ENCODE measurements at regions not wholly inside any gene's neighbourhood (a gene's known extent, or its start where the extent isn't known, plus 50 kb on each side); places are given as distances from the start of the nearest gene placed in this dataset.

GRCh38 chr5:28558196-28558595 lies 1519.8 kb upstream of the CDH9 start:
- no peak for TF ChIP-seq POLR2A (IDR thresholded peaks at IDR 0.05; ENCODE audit: extremely low read depth, insufficient read length)
- TF ChIP-seq CTCF (IDR thresholded peaks at IDR 0.05; ENCODE audit: low read depth, low read length): no peak
- TF ChIP-seq MYC (IDR thresholded peaks at IDR 0.05; ENCODE audit: low read depth, low read length): no peak
- no peak for TF ChIP-seq MAX (IDR thresholded peaks at IDR 0.05; ENCODE audit: low read depth, low read length)
- no peak for DNase-seq (ENCODE audit: low read depth)
- no peak overlapping the region for H3K4me3 ChIP-seq (ENCODE audit: low read depth, low read length)

- no peak overlapping the region for H3K4me3 ChIP-seq (ENCODE audit: low read depth, low read length)
- no peak for DNase-seq (ENCODE audit: low read depth)
- TF ChIP-seq POLR2A (IDR thresholded peaks at IDR 0.05; ENCODE audit: extremely low read depth, insufficient read length): no peak
- TF ChIP-seq CTCF (IDR thresholded peaks at IDR 0.05; ENCODE audit: low read depth, low read length): no peak
- no peak for TF ChIP-seq MYC (IDR thresholded peaks at IDR 0.05; ENCODE audit: low read depth, low read length)
- no peak for TF ChIP-seq MAX (IDR thresholded peaks at IDR 0.05; ENCODE audit: low read depth, low read length)
Measured at GRCh38 chr5:28557114-28557513, 1518.7 kb upstream of the CDH9 start.

- no peak for DNase-seq (ENCODE audit: low read depth)
- H3K4me3 ChIP-seq (ENCODE audit: low read depth, low read length): no peak overlapping the region
- no peak for TF ChIP-seq MAX (IDR thresholded peaks at IDR 0.05; ENCODE audit: low read depth, low read length)
- no peak for TF ChIP-seq POLR2A (IDR thresholded peaks at IDR 0.05; ENCODE audit: extremely low read depth, insufficient read length)
Measured at GRCh38 chr5:28549588-28549987, 1511.2 kb upstream of the CDH9 start.

GRCh38 chr5:28548856-28549255 lies 1510.5 kb upstream of the CDH9 start:
- no peak overlapping the region for H3K4me3 ChIP-seq (ENCODE audit: low read depth, low read length)
- TF ChIP-seq MAX (IDR thresholded peaks at IDR 0.05; ENCODE audit: low read depth, low read length): no peak
- TF ChIP-seq MYC (IDR thresholded peaks at IDR 0.05; ENCODE audit: low read depth, low read length): no peak
- TF ChIP-seq CTCF (IDR thresholded peaks at IDR 0.05; ENCODE audit: low read depth, low read length): no peak
- no peak for TF ChIP-seq POLR2A (IDR thresholded peaks at IDR 0.05; ENCODE audit: extremely low read depth, insufficient read length)
- no peak for DNase-seq (ENCODE audit: low read depth)

- no peak overlapping the region for H3K4me3 ChIP-seq (ENCODE audit: low read depth, low read length)
- no peak for DNase-seq (ENCODE audit: low read depth)
- TF ChIP-seq MAX (IDR thresholded peaks at IDR 0.05; ENCODE audit: low read depth, low read length) (no peak), MYC (IDR thresholded peaks at IDR 0.05; ENCODE audit: low read depth, low read length) (no peak), POLR2A (IDR thresholded peaks at IDR 0.05; ENCODE audit: extremely low read depth, insufficient read length) (no peak), CTCF (IDR thresholded peaks at IDR 0.05; ENCODE audit: low read depth, low read length) (no peak)
Measured at GRCh38 chr5:28544501-28544900, 1506.1 kb upstream of the CDH9 start.

GRCh38 chr5:28543473-28544098 lies 1505.2 kb upstream of the CDH9 start:
- no peak for DNase-seq (ENCODE audit: low read depth)
- no peak overlapping the region for H3K4me3 ChIP-seq (ENCODE audit: low read depth, low read length)
- no peak for TF ChIP-seq MAX (IDR thresholded peaks at IDR 0.05; ENCODE audit: low read depth, low read length)
- TF ChIP-seq POLR2A (IDR thresholded peaks at IDR 0.05; ENCODE audit: extremely low read depth, insufficient read length): no peak
- no peak for TF ChIP-seq MYC (IDR thresholded peaks at IDR 0.05; ENCODE audit: low read depth, low read length)
- TF ChIP-seq CTCF (IDR thresholded peaks at IDR 0.05; ENCODE audit: low read depth, low read length): no peak
